Ovary (tissue), 7 donors: ENCODE measurements at regions not wholly inside any gene's neighbourhood (a gene's known extent, or its start where the extent isn't known, plus 50 kb on each side); places are given as distances from the start of the nearest gene placed in this dataset.
"Not testable (repeated sequence)": the region's sequence is repeated elsewhere in the genome, so short reads cannot be mapped to it uniquely, and the experiment has no call there.

ENCODE experiments used
- DNase-seq, 5 donors: peaks; one replicate each; pipeline ENCODE4 v3.0.0-alpha.2; 2019 to 2020
- H3K27ac ChIP-seq, 2 donors: fragments of 200-600 bp; one replicate each; pipeline versions ENCODE4 v1.5.1 to v1.8.0; 2019 to 2022
- H3K27me3 ChIP-seq: fragments of 200-600 bp; one replicate; pipeline ENCODE4 v1.8.0; 2022
- H3K36me3 ChIP-seq: fragments of 200-600 bp; sonication (generic); one replicate; pipeline ENCODE4 v1.5.1; 2019
- H3K4me1 ChIP-seq: one replicate; pipeline ENCODE4 v1.8.1; 2013; ENCODE audit warnings: mild to moderate bottlenecking, moderate library complexity; ENCODE audit not compliant: insufficient read depth
- H3K4me3 ChIP-seq: fragments of 200-600 bp; sonication (generic); one replicate; pipeline ENCODE4 v1.5.1; 2017
- H3K9me3 ChIP-seq, 2 donors: fragments of 200-600 bp in 1 of 2; sonication (generic) in 1 of 2; one replicate each; pipeline versions ENCODE4 v1.5.1 to v1.8.1; 2013 to 2019; ENCODE audit warnings: mild to moderate bottlenecking in 1 of 2, moderate library complexity in 1 of 2
- CTCF ChIP-seq, 3 donors: fragments of 450-650 bp in 2 of 3; fragments of 200-600 bp in 1 of 3; IDR thresholded peaks; one replicate each; pipeline versions ENCODE4 v1.5.1 to v1.8.0; 2016 to 2022; ENCODE audit warnings: antibody characterized with exemption in 3 of 3, mild to moderate bottlenecking in 1 of 3
- EP300 ChIP-seq: sonication (generic); formaldehyde crosslinking; IDR thresholded peaks from one replicate; pipeline ENCODE4 v1.6.1; 2017; ENCODE audit warnings: antibody characterized with exemption
- POLR2A ChIP-seq: fragments of 450-650 bp; IDR thresholded peaks from one replicate; pipeline ENCODE4 v1.6.1; 2017; ENCODE audit warnings: antibody characterized with exemption, mild to moderate bottlenecking, moderate library complexity
- WGBS, 3 donors: extraction: QIAGEN DNeasy Blood & Tissue Kit in 1 of 3; methylation state at CpG; one replicate each; pipeline versions ENCODE4 v1.1.5 to v1.1.7; 2013 to 2017; 5-methylcytosine and 5-hydroxymethylcytosine counted together
- intact Hi-C, 4 donors: fragments of 100-400 bp; cut with DNase I; formaldehyde crosslinking; loops; one replicate each; pipeline versions ENCODE4 v1.11.0 to v1.15.1; 2022 to 2023
- donor health status: DM: no; HTN: no; CAD: no; lungs with moderate emphysema.
- donor health status: DM: no; HTN: no; CAD: no.
- donor health status: Bipolar disorder and iron deficiency.
- donor health status: DM: no; HTN: no; CAD: no.
- donor health status: DM: yes; HTN: yes; CAD: no.

GRCh38 chr6:51045548-51045947 is 226.9 kb downstream of the TFAP2B start:
- Histone ChIP-seq H3K4me1 (no peaks in the 10 kb centered on the region), H3K9me3 (no peaks in the 10 kb centered on the region), H3K27me3 (no peaks in the 10 kb centered on the region), H3K4me3 (no peak overlapping the region), H3K27ac (no peak overlapping the region), H3K36me3 (no peaks in the 10 kb centered on the region)
- intact Hi-C loops = no loop called here
- no peak for DNase-seq
- WGBS, 3 donors = 77 to 88% (median 81%) methylated on average over 2 of the region's 2 CpGs
- TF ChIP-seq POLR2A (no peak), EP300 (no peak), CTCF (IDR thresholded peaks at IDR 0.05) (no peak)

- Histone ChIP-seq H3K27ac (no peak overlapping the region), H3K4me3 (no peak overlapping the region), H3K4me1 (no peaks in the 10 kb centered on the region), H3K36me3 (no peaks in the 10 kb centered on the region), H3K9me3 (no peaks in the 10 kb centered on the region), H3K27me3 (no peaks in the 10 kb centered on the region)
- intact Hi-C loops = no loop called here
- DNase-seq = no peak
- TF ChIP-seq POLR2A (no peak), EP300 (no peak), CTCF (IDR thresholded peaks at IDR 0.05) (no peak)
- WGBS, 3 donors = 70 to 76% (median 75%) methylated on average over 3 of the region's 3 CpGs
Measured at GRCh38 chr6:51049288-51049982, 230.8 kb downstream of the TFAP2B start.

- Histone ChIP-seq H3K27ac (no peak overlapping the region), H3K4me3 (no peak overlapping the region), H3K27me3 (no peaks in the 10 kb centered on the region), H3K36me3 (no peaks in the 10 kb centered on the region), H3K4me1 (no peaks in the 10 kb centered on the region), H3K9me3 (no peaks in the 10 kb centered on the region)
- intact Hi-C loops = no loop called here
- DNase-seq = no peak
- no peak for TF ChIP-seq EP300
- no peak for TF ChIP-seq CTCF (IDR thresholded peaks at IDR 0.05)
- no peak for TF ChIP-seq POLR2A
- WGBS, 3 donors = 41 to 59% (median 43%) methylated on average over 2 of the region's 2 CpGs
Measured at GRCh38 chr6:51049983-51050877, 231.6 kb downstream of the TFAP2B start.

GRCh38 chr6:51052716-51053115 is 234.0 kb downstream of the TFAP2B start:
- H3K27ac ChIP-seq, H3K27me3 ChIP-seq, DNase-seq, H3K4me1 ChIP-seq, H3K9me3 ChIP-seq, H3K4me3 ChIP-seq, intact Hi-C loops, H3K36me3 ChIP-seq: not testable (repeated sequence)
- WGBS, 3 donors = 68 to 88% (median 78%) methylated on average over 2 of the region's 2 CpGs

GRCh38 chr6:51055316-51055715 is 236.6 kb downstream of the TFAP2B start:
- intact Hi-C loops, DNase-seq, H3K4me3 ChIP-seq, H3K27ac ChIP-seq, H3K9me3 ChIP-seq, H3K36me3 ChIP-seq, H3K27me3 ChIP-seq, H3K4me1 ChIP-seq: not testable (repeated sequence)
- WGBS, 3 donors = 58 to 66% (median 59%) methylated on average over 2 of the region's 2 CpGs
